ENCODE measurements at regions not wholly inside any gene's neighbourhood (a gene's known extent, or its start where the extent isn't known, plus 50 kb on each side); places are given as distances from the start of the nearest gene placed in this dataset.

DNA sequence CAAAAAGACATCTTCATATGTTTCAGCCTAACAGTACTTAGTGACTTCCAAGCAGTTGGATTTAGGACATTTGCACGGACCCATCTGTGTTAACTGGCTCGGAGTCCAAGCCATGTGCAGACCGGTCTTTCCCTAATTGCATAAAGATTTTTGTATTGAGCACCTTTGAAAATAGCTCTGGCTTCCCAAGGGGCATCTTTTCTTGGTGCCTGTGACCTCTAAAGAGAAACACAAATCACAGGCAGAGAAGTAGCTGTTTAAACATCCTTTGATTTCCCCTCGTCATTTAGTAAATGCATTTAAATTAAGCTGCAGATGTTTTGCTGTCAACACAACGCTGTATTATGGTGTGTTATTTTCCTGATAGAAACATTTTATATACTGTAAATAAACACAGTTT lies 288.2 kb upstream of the SALL1 start:
- TF ChIP-seq POLR2AphosphoS5 (IDR thresholded peaks at IDR 0.05; ENCODE audit: low read depth) (no peak), REST (IDR thresholded peaks at IDR 0.05; ENCODE audit: insufficient replicate concordance, low read depth) (no peak), GABPA (IDR thresholded peaks at IDR 0.05; ENCODE audit: low read depth) (no peak), SPI1 (IDR thresholded peaks at IDR 0.05; ENCODE audit: borderline replicate concordance, low read depth) (no peak), CTCF (IDR thresholded peaks at IDR 0.05; ENCODE audit: insufficient read depth, low read length) (no peak)
- H3K27me3 ChIP-seq (ENCODE audit: insufficient read depth, poor library complexity, severe bottlenecking) = peaks cover 36% of the 10 kb centered on the region
- no peak overlapping the region for H3K4me3 ChIP-seq (replicated peaks; ENCODE audit: insufficient read depth, low read length)
- DNase-seq (ENCODE audit: low read depth in 1 of 2, low spot score in 1 of 2) = no peak
- H3K27ac ChIP-seq (replicated peaks) = no peak overlapping the region

DNA sequence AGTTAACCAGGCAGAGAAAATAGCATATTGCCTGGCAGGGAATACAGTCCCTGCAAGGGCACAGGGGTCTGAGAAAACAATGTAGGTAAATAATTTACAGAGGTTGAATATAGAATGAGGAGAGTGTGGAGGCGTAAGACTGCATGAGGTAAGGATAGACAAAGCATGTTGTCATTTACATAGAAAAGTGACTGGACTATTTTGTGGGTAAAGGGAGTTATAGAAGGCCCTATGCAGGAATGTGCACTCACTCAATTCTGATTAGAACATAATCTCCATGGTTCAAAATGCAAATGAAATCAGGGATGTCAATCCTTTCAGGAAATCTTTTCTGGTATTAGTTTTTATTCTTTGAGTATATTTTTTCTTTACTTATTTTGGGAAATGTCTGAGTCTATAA lies 285.7 kb upstream of the SALL1 start:
- H3K27ac ChIP-seq (replicated peaks) = no peak overlapping the region
- TF ChIP-seq POLR2AphosphoS5 (IDR thresholded peaks at IDR 0.05; ENCODE audit: low read depth) (no peak), CTCF (IDR thresholded peaks at IDR 0.05; ENCODE audit: insufficient read depth, low read length) (no peak), GABPA (IDR thresholded peaks at IDR 0.05; ENCODE audit: low read depth) (no peak), SPI1 (IDR thresholded peaks at IDR 0.05; ENCODE audit: borderline replicate concordance, low read depth) (no peak), REST (IDR thresholded peaks at IDR 0.05; ENCODE audit: insufficient replicate concordance, low read depth) (no peak)
- H3K4me3 ChIP-seq (replicated peaks; ENCODE audit: insufficient read depth, low read length) = no peak overlapping the region
- peaks cover 24% of the 10 kb centered on the region for H3K27me3 ChIP-seq (ENCODE audit: insufficient read depth, poor library complexity, severe bottlenecking)
- no peak for DNase-seq (ENCODE audit: low read depth in 1 of 2, low spot score in 1 of 2)

- Histone ChIP-seq H3K27ac (replicated peaks) (no peak overlapping the region), H3K4me3 (replicated peaks; ENCODE audit: insufficient read depth, low read length) (no peak overlapping the region), H3K27me3 (ENCODE audit: insufficient read depth, poor library complexity, severe bottlenecking) (peaks cover 7% of the 10 kb centered on the region)
- TF ChIP-seq REST (IDR thresholded peaks at IDR 0.05; ENCODE audit: insufficient replicate concordance, low read depth) = no peak
- TF ChIP-seq SPI1 (IDR thresholded peaks at IDR 0.05; ENCODE audit: borderline replicate concordance, low read depth) = no peak
- no peak for TF ChIP-seq GABPA (IDR thresholded peaks at IDR 0.05; ENCODE audit: low read depth)
- TF ChIP-seq CTCF (IDR thresholded peaks at IDR 0.05; ENCODE audit: insufficient read depth, low read length) = no peak
- no peak for TF ChIP-seq POLR2AphosphoS5 (IDR thresholded peaks at IDR 0.05; ENCODE audit: low read depth)
- no peak for DNase-seq (ENCODE audit: low read depth in 1 of 2, low spot score in 1 of 2)
Measured at GRCh38 chr16:51434567-51435198, 283.6 kb upstream of the SALL1 start.

All from HL-60 (cell line).